Sigmoid colon (tissue), 6 donors: ENCODE measurements at regions not wholly inside any gene's neighbourhood (a gene's known extent, or its start where the extent isn't known, plus 50 kb on each side); places are given as distances from the start of the nearest gene placed in this dataset.

ENCODE experiments used
- DNase-seq: peaks from one replicate; pipeline ENCODE4 v3.0.0-alpha.2; 2019
- H3K27ac ChIP-seq, 4 donors: fragments of 200-600 bp; sonication (generic); one replicate each; pipeline ENCODE4 v1.5.1; 2016 to 2019; ENCODE audit warnings: mild to moderate bottlenecking in 1 of 4
- H3K27me3 ChIP-seq, 3 donors: fragments of 200-600 bp; sonication (generic); one replicate each; pipeline ENCODE4 v1.5.1; 2019; ENCODE audit warnings: mild to moderate bottlenecking in 1 of 3
- H3K36me3 ChIP-seq, 4 donors: fragments of 200-600 bp; sonication (generic); one replicate each; pipeline ENCODE4 v1.5.1; 2016 to 2019
- H3K4me1 ChIP-seq, 4 donors: fragments of 200-600 bp; sonication (generic); one replicate each; pipeline ENCODE4 v1.5.1; 2017 to 2019
- H3K4me3 ChIP-seq, 4 donors: fragments of 200-600 bp; sonication (generic); one replicate each; pipeline ENCODE4 v1.5.1; 2017 to 2019; ENCODE audit warnings: mild to moderate bottlenecking in 2 of 4, moderate library complexity in 1 of 4
- H3K9me3 ChIP-seq, 4 donors: fragments of 200-600 bp in 3 of 4; sonication (generic) in 3 of 4; one replicate each; pipeline versions ENCODE4 v1.5.1 to v1.6.1; 2013 to 2019
- CTCF ChIP-seq, 4 experiments: fragments of 450-650 bp in 3 of 4; fragments of 200-600 bp in 1 of 4; IDR thresholded peaks; one replicate each; pipeline ENCODE4 v1.5.1; 2016 to 2019; ENCODE audit warnings: antibody characterized with exemption in 4 of 4, mild to moderate bottlenecking in 3 of 4, moderate library complexity in 2 of 4
- EP300 ChIP-seq, 4 donors: sonication (generic); formaldehyde crosslinking; IDR thresholded peaks; one replicate each; pipeline ENCODE4 v1.6.1; 2017; ENCODE audit warnings: antibody characterized with exemption in 4 of 4
- POLR2A ChIP-seq, 2 donors: fragments of 450-650 bp; IDR thresholded peaks; one replicate each; pipeline ENCODE4 v1.6.1; 2016; ENCODE audit warnings: antibody characterized with exemption in 2 of 2, mild to moderate bottlenecking in 2 of 2, moderate library complexity in 2 of 2
- POLR2AphosphoS5 ChIP-seq, 4 donors: sonication (generic); formaldehyde crosslinking; IDR thresholded peaks; one replicate each; pipeline ENCODE4 v1.6.1; 2017; ENCODE audit warnings: antibody characterized with exemption in 4 of 4
- WGBS, 2 donors: extraction: QIAGEN DNeasy Blood & Tissue Kit; methylation state at CpG; one replicate each; pipeline ENCODE4 v1.1.7; 2013; 5-methylcytosine and 5-hydroxymethylcytosine counted together
- intact Hi-C: fragments of 100-400 bp; cut with DNase I; formaldehyde crosslinking; loops from one replicate; pipeline ENCODE4 v1.15.1; 2023
- donor health status: healthy with polysubstance abuse.
- donor health status: healthy.

GRCh38 chr5:167894631-167895472 lies 396.6 kb upstream of the WWC1 start:
- no peaks in the 10 kb centered on the region for H3K27me3 ChIP-seq
- 76 to 78% methylated on average over 4 of the region's 4 CpGs for WGBS, 2 donors
- no peak for DNase-seq
- no peaks in the 10 kb centered on the region for H3K9me3 ChIP-seq
- intact Hi-C loops = no loop called here
- no peaks in the 10 kb centered on the region for H3K36me3 ChIP-seq
- no peaks in the 10 kb centered on the region for H3K4me1 ChIP-seq
- no peak overlapping the region for H3K27ac ChIP-seq
- TF ChIP-seq POLR2A (IDR thresholded peaks at IDR 0.05) = no peak
- TF ChIP-seq CTCF (IDR thresholded peaks at IDR 0.05) = no peak
- TF ChIP-seq POLR2AphosphoS5 (IDR thresholded peaks at IDR 0.05) = no peak
- no peak for TF ChIP-seq EP300 (IDR thresholded peaks at IDR 0.05)
- H3K4me3 ChIP-seq = no peak overlapping the region

- intact Hi-C loops = no loop called here
- DNase-seq = no peak
- H3K4me3 ChIP-seq = no peak overlapping the region
- H3K36me3 ChIP-seq = no peaks in the 10 kb centered on the region
- no peaks in the 10 kb centered on the region for H3K4me1 ChIP-seq
- no peaks in the 10 kb centered on the region for H3K9me3 ChIP-seq
- 85 to 90% methylated on average over 8 of the region's 8 CpGs for WGBS, 2 donors
- no peaks in the 10 kb centered on the region for H3K27me3 ChIP-seq
- TF ChIP-seq POLR2A (IDR thresholded peaks at IDR 0.05) (no peak), POLR2AphosphoS5 (IDR thresholded peaks at IDR 0.05) (no peak), EP300 (IDR thresholded peaks at IDR 0.05) (no peak), CTCF (IDR thresholded peaks at IDR 0.05) (no peak)
- no peak overlapping the region for H3K27ac ChIP-seq
Measured at GRCh38 chr5:167895899-167896659, 395.4 kb upstream of the WWC1 start.

- Histone ChIP-seq H3K4me3 (no peak overlapping the region), H3K27ac (no peak overlapping the region), H3K9me3 (no peaks in the 10 kb centered on the region), H3K36me3 (no peaks in the 10 kb centered on the region), H3K4me1 (no peaks in the 10 kb centered on the region), H3K27me3 (no peaks in the 10 kb centered on the region)
- WGBS, 2 donors = 88 to 92% methylated on average over 10 of the region's 10 CpGs
- TF ChIP-seq CTCF (IDR thresholded peaks at IDR 0.05) (no peak), POLR2AphosphoS5 (IDR thresholded peaks at IDR 0.05) (no peak), POLR2A (IDR thresholded peaks at IDR 0.05) (no peak), EP300 (IDR thresholded peaks at IDR 0.05) (no peak)
- DNase-seq = no peak
- intact Hi-C loops = no loop called here
Measured at GRCh38 chr5:167896814-167897213, 394.6 kb upstream of the WWC1 start.

GRCh38 chr5:167897371-167897770 lies 394.1 kb upstream of the WWC1 start:
- TF ChIP-seq POLR2AphosphoS5 (IDR thresholded peaks at IDR 0.05) (no peak), CTCF (IDR thresholded peaks at IDR 0.05) (no peak), EP300 (IDR thresholded peaks at IDR 0.05) (no peak), POLR2A (IDR thresholded peaks at IDR 0.05) (no peak)
- Histone ChIP-seq H3K27ac (no peak overlapping the region), H3K36me3 (no peaks in the 10 kb centered on the region), H3K4me1 (no peaks in the 10 kb centered on the region), H3K27me3 (no peaks in the 10 kb centered on the region), H3K4me3 (no peak overlapping the region), H3K9me3 (no peaks in the 10 kb centered on the region)
- intact Hi-C loops = no loop called here
- WGBS, 2 donors = 82 to 94% methylated on average over 1 of the region's 1 CpG
- no peak for DNase-seq
